ENCODE measurements at regions not wholly inside any gene's neighbourhood (a gene's known extent, or its start where the extent isn't known, plus 50 kb on each side); places are given as distances from the start of the nearest gene placed in this dataset.

DNA sequence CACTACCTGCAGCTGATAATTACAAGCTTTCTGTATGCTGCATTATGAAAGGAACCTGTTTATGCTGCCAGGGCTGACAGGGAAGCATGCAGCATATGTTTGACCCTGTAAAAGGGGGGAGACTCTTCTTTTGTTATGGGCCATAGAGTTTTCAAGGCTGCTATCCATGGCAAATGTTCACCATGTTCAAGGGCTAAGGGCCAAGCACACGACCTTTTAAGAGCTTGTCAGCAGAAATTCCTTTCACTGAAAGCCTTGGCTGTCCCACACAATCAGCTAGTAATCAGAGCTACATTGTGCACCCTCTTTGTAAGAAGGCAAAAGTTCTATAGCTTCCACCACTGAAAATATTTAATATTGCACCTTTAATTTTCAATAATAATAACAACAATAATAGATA is 74.2 kb upstream of the MBIP start (continued):
- TF ChIP-seq, protein P1, sequence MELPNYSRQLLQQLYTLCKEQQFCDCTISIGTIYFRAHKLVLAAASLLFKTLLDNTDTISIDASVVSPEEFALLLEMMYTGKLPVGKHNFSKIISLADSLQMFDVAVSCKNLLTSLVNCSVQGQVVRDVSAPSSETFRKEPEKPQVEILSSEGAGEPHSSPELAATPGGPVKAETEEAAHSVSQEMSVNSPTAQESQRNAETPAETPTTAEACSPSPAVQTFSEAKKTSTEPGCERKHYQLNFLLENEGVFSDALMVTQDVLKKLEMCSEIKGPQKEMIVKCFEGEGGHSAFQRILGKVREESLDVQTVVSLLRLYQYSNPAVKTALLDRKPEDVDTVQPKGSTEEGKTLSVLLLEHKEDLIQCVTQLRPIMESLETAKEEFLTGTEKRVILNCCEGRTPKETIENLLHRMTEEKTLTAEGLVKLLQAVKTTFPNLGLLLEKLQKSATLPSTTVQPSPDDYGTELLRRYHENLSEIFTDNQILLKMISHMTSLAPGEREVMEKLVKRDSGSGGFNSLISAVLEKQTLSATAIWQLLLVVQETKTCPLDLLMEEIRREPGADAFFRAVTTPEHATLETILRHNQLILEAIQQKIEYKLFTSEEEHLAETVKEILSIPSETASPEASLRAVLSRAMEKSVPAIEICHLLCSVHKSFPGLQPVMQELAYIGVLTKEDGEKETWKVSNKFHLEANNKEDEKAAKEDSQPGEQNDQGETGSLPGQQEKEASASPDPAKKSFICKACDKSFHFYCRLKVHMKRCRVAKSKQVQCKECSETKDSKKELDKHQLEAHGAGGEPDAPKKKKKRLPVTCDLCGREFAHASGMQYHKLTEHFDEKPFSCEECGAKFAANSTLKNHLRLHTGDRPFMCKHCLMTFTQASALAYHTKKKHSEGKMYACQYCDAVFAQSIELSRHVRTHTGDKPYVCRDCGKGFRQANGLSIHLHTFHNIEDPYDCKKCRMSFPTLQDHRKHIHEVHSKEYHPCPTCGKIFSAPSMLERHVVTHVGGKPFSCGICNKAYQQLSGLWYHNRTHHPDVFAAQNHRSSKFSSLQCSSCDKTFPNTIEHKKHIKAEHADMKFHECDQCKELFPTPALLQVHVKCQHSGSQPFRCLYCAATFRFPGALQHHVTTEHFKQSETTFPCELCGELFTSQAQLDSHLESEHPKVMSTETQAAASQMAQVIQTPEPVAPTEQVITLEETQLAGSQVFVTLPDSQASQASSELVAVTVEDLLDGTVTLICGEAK (IDR thresholded peaks at IDR 0.05), result no peak
- TF ChIP-seq, protein P1 (CRISPR knock-in tag; IDR thresholded peaks at IDR 0.05), result no peak
- TF ChIP-seq, protein P2, sequence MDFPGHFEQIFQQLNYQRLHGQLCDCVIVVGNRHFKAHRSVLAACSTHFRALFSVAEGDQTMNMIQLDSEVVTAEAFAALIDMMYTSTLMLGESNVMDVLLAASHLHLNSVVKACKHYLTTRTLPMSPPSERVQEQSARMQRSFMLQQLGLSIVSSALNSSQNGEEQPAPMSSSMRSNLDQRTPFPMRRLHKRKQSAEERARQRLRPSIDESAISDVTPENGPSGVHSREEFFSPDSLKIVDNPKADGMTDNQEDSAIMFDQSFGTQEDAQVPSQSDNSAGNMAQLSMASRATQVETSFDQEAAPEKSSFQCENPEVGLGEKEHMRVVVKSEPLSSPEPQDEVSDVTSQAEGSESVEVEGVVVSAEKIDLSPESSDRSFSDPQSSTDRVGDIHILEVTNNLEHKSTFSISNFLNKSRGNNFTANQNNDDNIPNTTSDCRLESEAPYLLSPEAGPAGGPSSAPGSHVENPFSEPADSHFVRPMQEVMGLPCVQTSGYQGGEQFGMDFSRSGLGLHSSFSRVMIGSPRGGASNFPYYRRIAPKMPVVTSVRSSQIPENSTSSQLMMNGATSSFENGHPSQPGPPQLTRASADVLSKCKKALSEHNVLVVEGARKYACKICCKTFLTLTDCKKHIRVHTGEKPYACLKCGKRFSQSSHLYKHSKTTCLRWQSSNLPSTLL (IDR thresholded peaks at IDR 0.05), result no peak
- TF ChIP-seq XRCC3 (IDR thresholded peaks at IDR 0.05) (no peak), MED1 (CRISPR knock-in tag; IDR thresholded peaks at IDR 0.05; ENCODE audit: borderline replicate concordance) (no peak), EZH2 (IDR thresholded peaks at IDR 0.05; ENCODE audit: borderline replicate concordance, low read depth, low read length) (no peak), HDAC1 (IDR thresholded peaks at IDR 0.05) (no peak), ZZZ3 (IDR thresholded peaks at IDR 0.05) (no peak), ELF2 (CRISPR knock-in tag; IDR thresholded peaks at IDR 0.05) (no peak), ZFP1 (CRISPR knock-in tag; IDR thresholded peaks at IDR 0.05) (no peak), NR1H2 (CRISPR knock-in tag; IDR thresholded peaks at IDR 0.05) (no peak), CAMTA2 (CRISPR knock-in tag; conservative IDR thresholded peaks at IDR 0.05) (no peak), ZNF583 (CRISPR knock-in tag; IDR thresholded peaks at IDR 0.05) (no peak), GABPB1 (CRISPR knock-in tag; IDR thresholded peaks at IDR 0.05) (no peak), RBM25 (IDR thresholded peaks at IDR 0.05; ENCODE audit: low read depth, low read length, severe bottlenecking) (no peak)
- TF ChIP-seq, protein P3, sequence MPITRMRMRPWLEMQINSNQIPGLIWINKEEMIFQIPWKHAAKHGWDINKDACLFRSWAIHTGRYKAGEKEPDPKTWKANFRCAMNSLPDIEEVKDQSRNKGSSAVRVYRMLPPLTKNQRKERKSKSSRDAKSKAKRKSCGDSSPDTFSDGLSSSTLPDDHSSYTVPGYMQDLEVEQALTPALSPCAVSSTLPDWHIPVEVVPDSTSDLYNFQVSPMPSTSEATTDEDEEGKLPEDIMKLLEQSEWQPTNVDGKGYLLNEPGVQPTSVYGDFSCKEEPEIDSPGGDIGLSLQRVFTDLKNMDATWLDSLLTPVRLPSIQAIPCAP (CRISPR knock-in tag; IDR thresholded peaks at IDR 0.05; ENCODE audit: borderline replicate concordance), result no peak
